ENCODE measurements at regions not wholly inside any gene's neighbourhood (a gene's known extent, or its start where the extent isn't known, plus 50 kb on each side); places are given as distances from the start of the nearest gene placed in this dataset.

- DNase-seq (ENCODE audit: low read depth in 1 of 2, low spot score in 1 of 2), result no peak
Measured at GRCh38 chr4:128390475-128390996, 102.9 kb upstream of the PGRMC2 start.

GRCh38 chr4:128388796-128389195 is 101.2 kb upstream of the PGRMC2 start:
- DNase-seq (ENCODE audit: low read depth in 1 of 2, low spot score in 1 of 2), result no peak

- DNase-seq (ENCODE audit: low read depth in 1 of 2, low spot score in 1 of 2), result no peak
Measured at GRCh38 chr4:128388352-128388630, 100.7 kb upstream of the PGRMC2 start.

- DNase-seq (ENCODE audit: low read depth in 1 of 2, low spot score in 1 of 2), result no peak
Measured at GRCh38 chr4:128387600-128388351, 100.2 kb upstream of the PGRMC2 start.

GRCh38 chr4:128386761-128387599 is 99.4 kb upstream of the PGRMC2 start:
- no peak for DNase-seq (ENCODE audit: low read depth in 1 of 2, low spot score in 1 of 2)

- DNase-seq (ENCODE audit: low read depth in 1 of 2, low spot score in 1 of 2), result no peak
Measured at GRCh38 chr4:128385683-128386304, 98.2 kb upstream of the PGRMC2 start.

- no peak for DNase-seq (ENCODE audit: low read depth in 1 of 2, low spot score in 1 of 2)
Measured at GRCh38 chr4:128384765-128385598, 97.4 kb upstream of the PGRMC2 start.

- DNase-seq (ENCODE audit: low read depth in 1 of 2, low spot score in 1 of 2), result no peak
Measured at GRCh38 chr4:128384091-128384520, 96.5 kb upstream of the PGRMC2 start.

DNA sequence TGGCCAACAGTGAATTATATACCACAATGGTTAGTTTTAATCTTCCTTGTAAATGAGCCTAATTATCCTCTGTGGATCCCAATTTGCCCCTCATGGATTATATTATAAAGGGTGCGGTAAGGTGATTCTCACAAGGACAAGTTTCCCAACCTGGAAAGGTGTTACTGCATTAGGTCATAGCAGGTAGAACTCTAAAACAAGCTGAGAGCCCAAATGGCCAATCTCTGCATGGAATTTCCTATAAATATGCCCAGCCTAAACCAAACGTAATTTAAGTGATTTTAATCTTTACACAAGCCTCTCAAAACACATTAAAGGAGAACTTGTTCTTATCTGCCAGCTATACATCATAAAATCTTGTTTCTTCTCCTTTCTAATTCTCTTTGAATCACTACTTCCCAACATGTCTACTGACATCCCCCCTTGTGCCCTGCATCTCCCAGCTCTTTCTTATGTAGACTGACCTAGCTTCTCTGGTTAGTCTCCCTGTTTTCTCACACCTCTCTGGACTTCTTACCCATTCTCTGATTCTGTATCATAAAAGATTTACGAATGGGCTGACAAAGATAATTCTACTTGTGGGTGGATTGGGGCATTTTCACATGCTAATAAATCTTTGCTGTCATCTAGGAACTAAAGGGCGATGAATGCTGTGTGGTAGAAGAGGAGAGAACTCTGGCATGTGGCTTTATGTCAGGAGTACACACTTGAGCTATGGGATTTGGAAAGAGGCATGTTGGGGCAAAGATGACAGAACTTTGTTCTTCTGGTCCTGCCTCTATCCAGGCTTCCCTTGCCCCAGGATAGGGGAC is 94.3 kb upstream of the PGRMC2 start:
- no peak for DNase-seq (ENCODE audit: low read depth in 1 of 2, low spot score in 1 of 2)

DNA sequence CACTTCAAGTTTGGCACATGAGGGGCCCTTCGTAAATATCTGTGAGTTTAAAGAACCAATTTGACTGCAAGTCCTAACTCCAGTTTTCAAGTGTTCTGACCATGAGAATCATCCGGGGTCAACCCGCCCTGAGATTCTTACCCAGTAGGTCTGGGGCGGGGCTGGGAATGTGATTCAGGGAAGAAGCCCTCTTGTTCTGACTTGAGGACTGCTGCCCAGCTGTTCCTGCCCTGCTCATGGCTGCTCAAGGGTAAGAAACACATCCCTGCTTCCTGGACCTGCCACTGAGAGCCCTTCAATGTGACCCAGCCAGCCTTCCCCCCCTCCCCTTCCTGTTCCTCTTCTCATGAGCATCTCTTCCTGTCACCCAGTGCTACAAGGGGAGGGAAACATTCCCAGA is 92.7 kb upstream of the PGRMC2 start:
- no peak for DNase-seq (ENCODE audit: low read depth in 1 of 2, low spot score in 1 of 2)

- no peak for DNase-seq (ENCODE audit: low read depth in 1 of 2, low spot score in 1 of 2)
Measured at GRCh38 chr4:128379860-128380259, 92.2 kb upstream of the PGRMC2 start.

DNA sequence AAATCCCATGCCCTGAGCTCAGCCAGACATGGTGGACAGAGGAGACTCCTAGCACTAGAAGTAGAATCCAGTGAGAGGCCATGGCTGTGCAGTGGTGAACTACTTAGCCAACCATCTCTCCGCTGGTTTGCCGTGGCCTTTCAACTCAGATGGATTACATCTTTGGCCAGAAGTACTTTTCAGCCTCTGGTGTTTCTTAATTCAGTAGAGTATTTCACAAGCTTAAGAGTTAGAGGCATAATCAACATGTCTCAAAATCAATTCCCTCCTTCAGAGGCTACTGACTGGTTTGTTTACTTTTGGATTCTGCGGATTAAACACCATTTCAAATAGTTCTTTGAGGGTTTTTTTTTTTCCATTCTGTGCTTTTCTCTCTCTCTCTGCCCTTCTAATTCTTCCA is 91.1 kb upstream of the PGRMC2 start:
- no peak for DNase-seq (ENCODE audit: low read depth in 1 of 2, low spot score in 1 of 2)

DNA sequence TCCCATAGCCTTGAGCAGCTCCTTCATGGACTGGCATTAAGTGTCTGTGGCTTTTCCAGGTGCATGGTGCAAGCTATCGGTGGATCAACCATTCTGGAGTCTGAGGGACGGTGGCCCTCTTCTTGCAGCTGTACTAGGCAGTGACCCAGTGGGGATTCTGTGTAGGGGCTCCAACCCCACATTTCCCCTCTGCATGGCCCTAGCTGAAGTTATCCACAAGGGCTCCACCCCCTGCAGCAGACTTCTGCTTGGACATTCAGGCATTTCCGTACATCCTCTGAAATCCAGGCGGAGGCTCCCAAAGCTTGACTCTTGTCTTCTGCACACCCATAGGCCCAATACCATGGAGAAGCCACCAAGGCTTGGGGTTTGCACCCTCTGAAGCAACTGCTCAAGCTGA is 89.3 kb upstream of the PGRMC2 start:
- no peak for DNase-seq (ENCODE audit: low read depth in 1 of 2, low spot score in 1 of 2)

GRCh38 chr4:128376303-128376702 is 88.7 kb upstream of the PGRMC2 start:
- no peak for DNase-seq (ENCODE audit: low read depth in 1 of 2, low spot score in 1 of 2)

DNA sequence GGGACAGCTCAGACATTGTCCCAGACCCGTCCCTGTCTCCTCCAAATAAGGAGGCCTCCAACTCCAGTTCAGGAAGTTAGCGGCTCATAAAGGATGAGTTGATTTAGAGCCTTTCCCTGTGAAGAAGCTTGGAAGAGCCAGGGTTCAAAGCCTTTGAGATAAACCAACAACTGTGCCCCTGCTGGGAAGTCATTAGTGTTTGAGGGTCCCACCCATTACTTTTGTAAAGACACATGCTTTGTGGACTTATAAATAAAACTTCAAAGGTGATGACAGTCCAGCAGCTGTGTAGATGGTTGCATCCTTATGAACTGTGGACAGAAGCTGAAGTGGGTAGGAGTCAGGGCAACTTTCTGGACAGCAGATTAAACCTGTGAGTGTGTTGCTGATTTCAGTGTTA is 86.0 kb upstream of the PGRMC2 start:
- DNase-seq (ENCODE audit: low read depth in 1 of 2, low spot score in 1 of 2), result no peak

GRCh38 chr4:128371876-128372275 is 84.3 kb upstream of the PGRMC2 start:
- DNase-seq (ENCODE audit: low read depth in 1 of 2, low spot score in 1 of 2), result no peak

DNA sequence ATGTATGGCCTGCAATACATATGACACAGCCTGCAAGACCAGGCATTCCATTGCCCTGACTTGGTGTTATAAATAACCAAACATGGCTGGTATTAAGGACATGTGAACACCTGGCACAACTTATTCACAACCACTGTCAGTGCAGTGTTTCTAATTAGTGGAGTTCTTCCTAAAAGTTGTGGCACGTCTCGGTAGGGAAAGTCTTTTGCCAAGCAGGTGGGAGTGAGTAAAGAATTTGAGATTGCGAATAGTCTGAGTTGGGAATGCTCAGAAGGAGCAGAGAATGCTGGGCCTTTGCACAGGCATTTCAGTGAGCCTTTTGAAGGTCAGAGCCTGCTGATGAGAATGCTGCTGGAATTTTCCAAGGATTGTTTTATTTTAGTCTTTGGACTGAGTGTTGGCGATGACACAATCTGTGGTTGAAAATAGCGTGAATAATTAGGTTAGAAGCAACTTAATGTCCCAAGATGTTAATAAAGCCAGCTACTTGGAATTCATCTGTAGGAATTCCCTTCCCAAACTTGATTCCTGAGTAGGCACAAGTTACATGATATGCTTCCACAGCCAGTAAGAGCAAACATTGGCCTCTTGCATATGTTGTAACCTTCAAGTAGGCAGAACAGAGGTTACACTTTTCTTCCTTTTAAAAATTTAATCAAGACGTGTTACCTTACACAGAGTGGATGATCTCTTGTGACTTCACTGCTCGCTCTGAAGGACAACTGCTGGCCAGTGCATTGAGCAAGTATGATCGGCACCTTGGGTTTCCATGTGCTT is 83.6 kb upstream of the PGRMC2 start:
- DNase-seq (ENCODE audit: low read depth in 1 of 2, low spot score in 1 of 2), result no peak

- no peak for DNase-seq (ENCODE audit: low read depth in 1 of 2, low spot score in 1 of 2)
Measured at GRCh38 chr4:128366212-128366611, 78.6 kb upstream of the PGRMC2 start.

GRCh38 chr4:128364565-128364964 is 77.0 kb upstream of the PGRMC2 start:
- DNase-seq (ENCODE audit: low read depth in 1 of 2, low spot score in 1 of 2), result no peak

DNA sequence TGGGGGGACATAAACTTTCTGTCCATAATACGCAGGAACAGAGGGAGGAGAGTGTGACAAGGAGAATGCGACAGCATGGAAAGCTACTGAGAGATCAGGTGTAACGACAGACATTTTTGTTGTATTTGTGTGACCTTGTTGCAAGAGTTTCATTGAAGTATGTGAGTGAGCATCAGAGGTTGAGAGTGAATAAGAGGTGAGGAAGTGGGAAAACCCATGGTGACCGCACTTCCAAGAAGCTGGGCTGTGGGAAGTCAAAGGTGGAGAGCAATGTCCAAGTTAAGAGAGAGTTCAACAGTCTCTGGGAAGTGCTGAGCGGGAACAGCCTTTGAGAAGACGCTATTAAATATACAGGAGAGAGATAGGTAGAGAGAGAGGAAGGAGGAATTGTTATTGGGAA is 76.4 kb upstream of the PGRMC2 start:
- no peak for DNase-seq (ENCODE audit: low read depth in 1 of 2, low spot score in 1 of 2)

All from activated CD4-positive, alpha-beta T cell treated with anti-CD3 and anti-CD28 coated beads, Interleukin-2, amount 50 U/mL, for 24 hours (primary cell).